Keratinocyte (primary cell): ENCODE measurements at regions not wholly inside any gene's neighbourhood (a gene's known extent, or its start where the extent isn't known, plus 50 kb on each side); places are given as distances from the start of the nearest gene placed in this dataset.

Experiments
- DNase-seq: peaks from one replicate; pipeline ENCODE4 v3.0.0-alpha.2; 2011; ENCODE audit warnings: low read depth, missing footprints, low spot score
- FAIRE-seq: peaks from 2 replicates; lab custom pipeline; 2011; peaks lifted over from hg19 to GRCh38; lab: Jason Lieb, UNC
- H2AFZ ChIP-seq: 2 replicates; pipeline ENCODE4 v1.6.0; 2012; ENCODE audit warnings: low read length, control low read depth, inconsistent platforms; ENCODE audit not compliant: control insufficient read depth
- H3K27ac ChIP-seq: 2 replicates; pipeline ENCODE4 v1.5.1; 2011; ENCODE audit warnings: low read length; ENCODE audit not compliant: control insufficient read depth, insufficient read depth
- H3K27me3 ChIP-seq: 3 replicates; pipeline ENCODE4 v1.6.0; 2011; ENCODE audit warnings: low read length; ENCODE audit not compliant: control insufficient read depth, insufficient read depth; ENCODE audit errors: extremely low read depth
- H3K36me3 ChIP-seq, 2 experiments: 2 replicates in 1 of 2; 3 replicates in 1 of 2; pipeline ENCODE4 v1.5.1; 2011; ENCODE audit warnings: low read length in 2 of 2, mild to moderate bottlenecking in 1 of 2; ENCODE audit not compliant: control insufficient read depth in 2 of 2, insufficient read depth in 2 of 2; ENCODE audit errors: extremely low read depth in 1 of 2
- H3K4me1 ChIP-seq: 3 replicates; pipeline ENCODE4 v1.5.1; 2011; ENCODE audit warnings: low read length; ENCODE audit not compliant: control insufficient read depth, insufficient read depth; ENCODE audit errors: extremely low read depth
- H3K4me2 ChIP-seq: 3 replicates; pipeline ENCODE4 v1.6.0; 2011; ENCODE audit warnings: low read depth, low read length; ENCODE audit not compliant: control insufficient read depth, insufficient read depth; ENCODE audit errors: extremely low read depth
- H3K4me3 ChIP-seq, 3 experiments: fragments of 200-600 bp in 1 of 3; sonication (generic) in 1 of 3; 2 replicates in 2 of 3; 3 replicates in 1 of 3; pipeline ENCODE4 v1.5.1; 2011 to 2016; ENCODE audit warnings: low read length in 3 of 3, mild to moderate bottlenecking in 3 of 3, control low read depth in 2 of 3, inconsistent platforms in 1 of 3, low read depth in 1 of 3, mixed read lengths in 1 of 3, mixed run types in 1 of 3, moderate library complexity in 1 of 3; ENCODE audit not compliant: control insufficient read depth in 2 of 3, insufficient read depth in 2 of 3; ENCODE audit errors: extremely low read depth in 1 of 3
- H3K79me2 ChIP-seq: 2 replicates; pipeline ENCODE4 v1.6.0; 2012; ENCODE audit warnings: low read length; ENCODE audit not compliant: control insufficient read depth, insufficient read depth
- H3K9ac ChIP-seq: 3 replicates; pipeline ENCODE4 v1.6.0; 2011; ENCODE audit warnings: low read length; ENCODE audit not compliant: control insufficient read depth, insufficient read depth; ENCODE audit errors: extremely low read depth
- H3K9me1 ChIP-seq: 3 replicates; pipeline ENCODE4 v1.6.0; 2011; ENCODE audit warnings: low read length; ENCODE audit not compliant: control insufficient read depth, insufficient read depth; ENCODE audit errors: extremely low read depth
- H3K9me3 ChIP-seq: 2 replicates; pipeline ENCODE4 v1.5.1; 2012; ENCODE audit warnings: low read depth, low read length; ENCODE audit not compliant: control insufficient read depth
- H4K20me1 ChIP-seq: 3 replicates; pipeline ENCODE4 v1.6.0; 2011; ENCODE audit warnings: low read length; ENCODE audit not compliant: control insufficient read depth, insufficient read depth; ENCODE audit errors: extremely low read depth
- EZH2 ChIP-seq: IDR thresholded peaks from one replicate; pipeline ENCODE4 v1.6.1; 2012; ENCODE audit warnings: inconsistent platforms, mild to moderate bottlenecking, low read length, moderate library complexity
- dilution Hi-C: fragments of 300-500 bp; cut with MboI; formaldehyde crosslinking; loops from one replicate; pipeline ENCODE4 v1.7.0; 2020; ENCODE audit warnings: low sequenced_read_pairs; ENCODE audit not compliant: extremely low pct_ligation_motif_present
- TF ChIP-seq, protein P1 (sequence below), 3 experiments: IDR thresholded peaks in 1 of 3; conservative IDR thresholded peaks in 1 of 3; optimal IDR thresholded peaks in 1 of 3; 2 replicates in 2 of 3; 3 replicates in 1 of 3; pipeline versions ENCODE3 to v1.5.1; 2011; ENCODE audit warnings: low read length in 3 of 3, mild to moderate bottlenecking in 3 of 3, moderate library complexity in 2 of 3, control low read depth in 1 of 3, inconsistent platforms in 1 of 3; ENCODE audit not compliant: insufficient read depth in 2 of 3; ENCODE audit errors: extremely low read depth in 1 of 3

DNA sequence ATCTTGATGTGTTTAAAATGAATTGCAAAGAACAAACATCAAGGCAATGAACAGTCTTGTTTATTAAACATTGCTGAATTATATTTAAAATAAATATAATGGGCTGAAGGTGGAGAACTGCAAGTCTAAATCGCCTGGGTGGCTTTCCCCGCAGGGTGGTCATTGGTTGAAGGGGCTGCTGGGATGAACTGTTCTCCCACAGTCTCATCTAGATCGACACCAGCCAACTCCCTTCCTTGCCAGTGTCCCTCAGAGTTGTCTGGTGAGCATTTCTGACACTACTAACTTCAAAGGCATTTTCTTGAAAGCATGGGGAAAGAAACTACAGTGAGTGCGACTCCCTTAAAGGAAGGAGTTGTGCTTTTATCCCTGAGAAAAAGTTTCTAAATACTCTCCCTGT lies 196.5 kb upstream of the LRTM1 start:
- FAIRE-seq: no peak
- H3K4me1 ChIP-seq: no peaks in the 10 kb centered on the region
- dilution Hi-C loops: no loop called here

More for the DNA sequence above, 196.5 kb upstream of the LRTM1 start:
- Histone ChIP-seq H4K20me1 (no peaks in the 10 kb centered on the region), H3K4me3 (no peak overlapping the region), H3K79me2 (no peaks in the 10 kb centered on the region), H3K9ac (no peak overlapping the region), H3K9me1 (no peaks in the 10 kb centered on the region), H3K27me3 (no peaks in the 10 kb centered on the region), H2AFZ (no peak overlapping the region), H3K9me3 (no peaks in the 10 kb centered on the region), H3K36me3 (no peaks in the 10 kb centered on the region), H3K4me2 (no peak overlapping the region), H3K27ac (no peak overlapping the region)
- DNase-seq: no peak
- TF ChIP-seq, protein P1, sequence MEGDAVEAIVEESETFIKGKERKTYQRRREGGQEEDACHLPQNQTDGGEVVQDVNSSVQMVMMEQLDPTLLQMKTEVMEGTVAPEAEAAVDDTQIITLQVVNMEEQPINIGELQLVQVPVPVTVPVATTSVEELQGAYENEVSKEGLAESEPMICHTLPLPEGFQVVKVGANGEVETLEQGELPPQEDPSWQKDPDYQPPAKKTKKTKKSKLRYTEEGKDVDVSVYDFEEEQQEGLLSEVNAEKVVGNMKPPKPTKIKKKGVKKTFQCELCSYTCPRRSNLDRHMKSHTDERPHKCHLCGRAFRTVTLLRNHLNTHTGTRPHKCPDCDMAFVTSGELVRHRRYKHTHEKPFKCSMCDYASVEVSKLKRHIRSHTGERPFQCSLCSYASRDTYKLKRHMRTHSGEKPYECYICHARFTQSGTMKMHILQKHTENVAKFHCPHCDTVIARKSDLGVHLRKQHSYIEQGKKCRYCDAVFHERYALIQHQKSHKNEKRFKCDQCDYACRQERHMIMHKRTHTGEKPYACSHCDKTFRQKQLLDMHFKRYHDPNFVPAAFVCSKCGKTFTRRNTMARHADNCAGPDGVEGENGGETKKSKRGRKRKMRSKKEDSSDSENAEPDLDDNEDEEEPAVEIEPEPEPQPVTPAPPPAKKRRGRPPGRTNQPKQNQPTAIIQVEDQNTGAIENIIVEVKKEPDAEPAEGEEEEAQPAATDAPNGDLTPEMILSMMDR (optimal IDR thresholded peaks at IDR 0.05 in 1 of 3, IDR thresholded peaks at IDR 0.05 in 1 of 3, conservative IDR thresholded peaks at IDR 0.05 in 1 of 3; ENCODE audit: extremely low read depth in 1 of 3, insufficient read depth in 2 of 3, low read length in 3 of 3): no peak
- no peak for TF ChIP-seq EZH2
